ENCODE measurements at regions not wholly inside any gene's neighbourhood (a gene's known extent, or its start where the extent isn't known, plus 50 kb on each side); places are given as distances from the start of the nearest gene placed in this dataset.

GRCh38 chr18:55147791-55148190, 188.5 kb upstream of the CCDC68 start:
- no peak for DNase-seq
- 71 to 89% methylated on average over 3 of the region's 3 CpGs for WGBS, 2 donors
- TF ChIP-seq CTCF (IDR thresholded peaks at IDR 0.05; ENCODE audit: control extremely low read depth, extremely low read depth): no peak

GRCh38 chr18:55144193-55144930, 185.1 kb upstream of the CCDC68 start:
- Histone ChIP-seq H3K36me3 (ENCODE audit: control insufficient read depth in 4 of 4, insufficient read depth in 4 of 4, low read length in 4 of 4) (no peaks in the 10 kb centered on the region), H3K27ac (ENCODE audit: low read depth in 1 of 2, low read length in 1 of 2) (no peak overlapping the region), H3K4me3 (no peak overlapping the region), H3K4me1 (ENCODE audit: control insufficient read depth in 5 of 5, insufficient read depth in 5 of 5, low read length in 5 of 5) (no peaks in the 10 kb centered on the region), H3K9me3 (ENCODE audit: control insufficient read depth in 4 of 4, insufficient read depth in 3 of 4, low read length in 3 of 4) (no peaks in the 10 kb centered on the region), H3K27me3 (ENCODE audit: control insufficient read depth in 3 of 3, insufficient read depth in 3 of 3, low read length in 2 of 3) (no peaks in the 10 kb centered on the region), H3K9ac (ENCODE audit: insufficient read depth in 1 of 2, low read length in 2 of 2) (no peak overlapping the region)
- 36 to 39% methylated on average over 2 of the region's 2 CpGs for WGBS, 2 donors
- no peak for TF ChIP-seq CTCF (IDR thresholded peaks at IDR 0.05; ENCODE audit: control extremely low read depth, extremely low read depth)
- ATAC-seq (ENCODE audit: insufficient read depth, low FRiP score): no peak
- no peak for DNase-seq

More at GRCh38 chr18:55147791-55148190, 188.5 kb upstream of the CCDC68 start:
- H3K4me1 ChIP-seq (ENCODE audit: control insufficient read depth in 5 of 5, insufficient read depth in 5 of 5, low read length in 5 of 5): no peaks in the 10 kb centered on the region
- ATAC-seq (ENCODE audit: insufficient read depth, low FRiP score): no peak
- no peak overlapping the region for H3K9ac ChIP-seq (ENCODE audit: insufficient read depth in 1 of 2, low read length in 2 of 2)
- H3K4me3 ChIP-seq: no peak overlapping the region
- no peak overlapping the region for H3K27ac ChIP-seq (ENCODE audit: low read depth in 1 of 2, low read length in 1 of 2)
- no peaks in the 10 kb centered on the region for H3K9me3 ChIP-seq (ENCODE audit: control insufficient read depth in 4 of 4, insufficient read depth in 3 of 4, low read length in 3 of 4)
- H3K27me3 ChIP-seq (ENCODE audit: control insufficient read depth in 3 of 3, insufficient read depth in 3 of 3, low read length in 2 of 3): no peaks in the 10 kb centered on the region
- H3K36me3 ChIP-seq (ENCODE audit: control insufficient read depth in 4 of 4, insufficient read depth in 4 of 4, low read length in 4 of 4): no peaks in the 10 kb centered on the region

- TF ChIP-seq CTCF (IDR thresholded peaks at IDR 0.05; ENCODE audit: control extremely low read depth, extremely low read depth): no peak
- no peak for DNase-seq
- Histone ChIP-seq H3K4me1 (ENCODE audit: control insufficient read depth in 5 of 5, insufficient read depth in 5 of 5, low read length in 5 of 5) (no peaks in the 10 kb centered on the region), H3K9ac (ENCODE audit: insufficient read depth in 1 of 2, low read length in 2 of 2) (no peak overlapping the region), H3K27me3 (ENCODE audit: control insufficient read depth in 3 of 3, insufficient read depth in 3 of 3, low read length in 2 of 3) (no peaks in the 10 kb centered on the region), H3K36me3 (ENCODE audit: control insufficient read depth in 4 of 4, insufficient read depth in 4 of 4, low read length in 4 of 4) (no peaks in the 10 kb centered on the region), H3K9me3 (ENCODE audit: control insufficient read depth in 4 of 4, insufficient read depth in 3 of 4, low read length in 3 of 4) (no peaks in the 10 kb centered on the region), H3K27ac (ENCODE audit: low read depth in 1 of 2, low read length in 1 of 2) (no peak overlapping the region), H3K4me3 (no peak overlapping the region)
- ATAC-seq (ENCODE audit: insufficient read depth, low FRiP score): no peak
- WGBS, 2 donors: 72 to 82% methylated on average over 6 of the region's 6 CpGs
These were observed 183.1 kb upstream of the CCDC68 start for GRCh38 chr18:55142410-55142809.

GRCh38 chr18:55141318-55141717, 182.1 kb upstream of the CCDC68 start:
- no peak overlapping the region for H3K4me3 ChIP-seq

More at GRCh38 chr18:55141318-55141717, 182.1 kb upstream of the CCDC68 start:
- Histone ChIP-seq H3K4me1 (ENCODE audit: control insufficient read depth in 5 of 5, insufficient read depth in 5 of 5, low read length in 5 of 5) (no peaks in the 10 kb centered on the region), H3K9me3 (ENCODE audit: control insufficient read depth in 4 of 4, insufficient read depth in 3 of 4, low read length in 3 of 4) (no peaks in the 10 kb centered on the region), H3K27ac (ENCODE audit: low read depth in 1 of 2, low read length in 1 of 2) (no peak overlapping the region), H3K36me3 (ENCODE audit: control insufficient read depth in 4 of 4, insufficient read depth in 4 of 4, low read length in 4 of 4) (no peaks in the 10 kb centered on the region), H3K9ac (ENCODE audit: insufficient read depth in 1 of 2, low read length in 2 of 2) (no peak overlapping the region), H3K27me3 (ENCODE audit: control insufficient read depth in 3 of 3, insufficient read depth in 3 of 3, low read length in 2 of 3) (no peaks in the 10 kb centered on the region)
- DNase-seq (no peak), ATAC-seq (ENCODE audit: insufficient read depth, low FRiP score) (no peak)
- TF ChIP-seq CTCF (IDR thresholded peaks at IDR 0.05; ENCODE audit: control extremely low read depth, extremely low read depth): no peak
- 93% methylated on average over 4 of the region's 4 CpGs for WGBS, 2 donors

All from lung (tissue), 11 donors.